ENCODE measurements at regions not wholly inside any gene's neighbourhood (a gene's known extent, or its start where the extent isn't known, plus 50 kb on each side); places are given as distances from the start of the nearest gene placed in this dataset.

GRCh38 chr14:83058068-83058467 lies 1524.4 kb upstream of the SEL1L start:
- no peak for TF ChIP-seq CTCF (IDR thresholded peaks at IDR 0.05)
- no peak for TF ChIP-seq POLR2AphosphoS5 (IDR thresholded peaks at IDR 0.05)
- TF ChIP-seq EP300 (IDR thresholded peaks at IDR 0.05) = no peak
- TF ChIP-seq POLR2A (IDR thresholded peaks at IDR 0.05) = no peak

Data from sigmoid colon (tissue), 4 donors.